ENCODE measurements at regions not wholly inside any gene's neighbourhood (a gene's known extent, or its start where the extent isn't known, plus 50 kb on each side); places are given as distances from the start of the nearest gene placed in this dataset.
"Not testable (repeated sequence)": the region's sequence is repeated elsewhere in the genome, so short reads cannot be mapped to it uniquely, and the experiment has no call there.

GRCh38 chr13:55572862-55573261 is 1567.9 kb upstream of the PRR20A start:
- no peak for DNase-seq
- TF ChIP-seq CTCF (IDR thresholded peaks at IDR 0.05) (no peak), POLR2AphosphoS5 (IDR thresholded peaks at IDR 0.05) (no peak), EP300 (IDR thresholded peaks at IDR 0.05) (no peak), POLR2A (IDR thresholded peaks at IDR 0.05) (no peak)
- Histone ChIP-seq H3K9me3 (no peaks in the 10 kb centered on the region), H3K4me1 (no peaks in the 10 kb centered on the region), H3K36me3 (no peaks in the 10 kb centered on the region), H3K27me3 (no peaks in the 10 kb centered on the region), H3K4me3 (no peak overlapping the region), H3K27ac (no peak overlapping the region)
- ATAC-seq (ENCODE audit: low FRiP score in 2 of 2): no peak
- 32 to 44% methylated on average over 2 of the region's 2 CpGs for WGBS, 2 donors

- Histone ChIP-seq H3K4me3 (no peak overlapping the region), H3K27ac (no peak overlapping the region), H3K9me3 (no peaks in the 10 kb centered on the region), H3K4me1 (no peaks in the 10 kb centered on the region), H3K36me3 (no peaks in the 10 kb centered on the region), H3K27me3 (no peaks in the 10 kb centered on the region)
- TF ChIP-seq POLR2A (IDR thresholded peaks at IDR 0.05) (no peak), EP300 (IDR thresholded peaks at IDR 0.05) (no peak), CTCF (IDR thresholded peaks at IDR 0.05) (no peak), POLR2AphosphoS5 (IDR thresholded peaks at IDR 0.05) (no peak)
- ATAC-seq (ENCODE audit: low FRiP score in 2 of 2) (no peak), DNase-seq (no peak)
These were observed 1567.2 kb upstream of the PRR20A start for GRCh38 chr13:55573565-55573964.

- H3K36me3 ChIP-seq: no peaks in the 10 kb centered on the region
- H3K27me3 ChIP-seq: no peaks in the 10 kb centered on the region
- ATAC-seq (ENCODE audit: low FRiP score in 2 of 2): peak in 1 of 2 donors; percentile 36
- H3K4me1 ChIP-seq: no peaks in the 10 kb centered on the region
- TF ChIP-seq EP300 (IDR thresholded peaks at IDR 0.05): no peak
- no peak for TF ChIP-seq POLR2A (IDR thresholded peaks at IDR 0.05)
- no peak for TF ChIP-seq POLR2AphosphoS5 (IDR thresholded peaks at IDR 0.05)
- TF ChIP-seq CTCF (IDR thresholded peaks at IDR 0.05): no peak
- no peak overlapping the region for H3K27ac ChIP-seq
- H3K4me3 ChIP-seq: no peak overlapping the region
- H3K9me3 ChIP-seq: no peaks in the 10 kb centered on the region
- DNase-seq: no peak
- 68% methylated on average over 3 to 4 of the region's 4 CpGs for WGBS, 2 donors
These were observed 1564.3 kb upstream of the PRR20A start for GRCh38 chr13:55576389-55576788.

GRCh38 chr13:55577082-55577846 is 1563.5 kb upstream of the PRR20A start:
- Histone ChIP-seq H3K4me1 (no peaks in the 10 kb centered on the region), H3K4me3 (no peak overlapping the region), H3K27ac (no peak overlapping the region), H3K27me3 (no peaks in the 10 kb centered on the region), H3K9me3 (no peaks in the 10 kb centered on the region), H3K36me3 (no peaks in the 10 kb centered on the region)
- DNase-seq (no peak), ATAC-seq (ENCODE audit: low FRiP score in 2 of 2) (peak in 1 of 2 donors; percentile 21)
- TF ChIP-seq POLR2A (IDR thresholded peaks at IDR 0.05) (no peak), EP300 (IDR thresholded peaks at IDR 0.05) (no peak), POLR2AphosphoS5 (IDR thresholded peaks at IDR 0.05) (no peak), CTCF (IDR thresholded peaks at IDR 0.05) (no peak)
- WGBS, 2 donors: 13% methylated on average over 1 of the region's 1 CpG; no CpG with 5 or more reads in 1 of the 2 donors

GRCh38 chr13:55577847-55578210 is 1562.9 kb upstream of the PRR20A start:
- Histone ChIP-seq H3K4me3 (no peak overlapping the region), H3K27ac (no peak overlapping the region), H3K4me1 (no peaks in the 10 kb centered on the region), H3K27me3 (no peaks in the 10 kb centered on the region), H3K9me3 (no peaks in the 10 kb centered on the region), H3K36me3 (no peaks in the 10 kb centered on the region)
- DNase-seq (no peak), ATAC-seq (ENCODE audit: low FRiP score in 2 of 2) (no peak)
- no peak for TF ChIP-seq POLR2AphosphoS5 (IDR thresholded peaks at IDR 0.05)
- TF ChIP-seq EP300 (IDR thresholded peaks at IDR 0.05): no peak
- no peak for TF ChIP-seq POLR2A (IDR thresholded peaks at IDR 0.05)
- TF ChIP-seq CTCF (IDR thresholded peaks at IDR 0.05): no peak
- 60 to 69% methylated on average over 1 to 2 of the region's 2 CpGs for WGBS, 2 donors

GRCh38 chr13:55582294-55582693 is 1558.4 kb upstream of the PRR20A start:
- not testable (repeated sequence) for DNase-seq; H3K36me3 ChIP-seq; H3K27ac ChIP-seq; H3K4me3 ChIP-seq; H3K9me3 ChIP-seq; ATAC-seq (ENCODE audit: low FRiP score in 2 of 2); H3K27me3 ChIP-seq; H3K4me1 ChIP-seq
- WGBS, 2 donors: 67 to 82% methylated on average over 4 of the region's 4 CpGs
